ENCODE measurements at regions not wholly inside any gene's neighbourhood (a gene's known extent, or its start where the extent isn't known, plus 50 kb on each side); places are given as distances from the start of the nearest gene placed in this dataset.

DNA sequence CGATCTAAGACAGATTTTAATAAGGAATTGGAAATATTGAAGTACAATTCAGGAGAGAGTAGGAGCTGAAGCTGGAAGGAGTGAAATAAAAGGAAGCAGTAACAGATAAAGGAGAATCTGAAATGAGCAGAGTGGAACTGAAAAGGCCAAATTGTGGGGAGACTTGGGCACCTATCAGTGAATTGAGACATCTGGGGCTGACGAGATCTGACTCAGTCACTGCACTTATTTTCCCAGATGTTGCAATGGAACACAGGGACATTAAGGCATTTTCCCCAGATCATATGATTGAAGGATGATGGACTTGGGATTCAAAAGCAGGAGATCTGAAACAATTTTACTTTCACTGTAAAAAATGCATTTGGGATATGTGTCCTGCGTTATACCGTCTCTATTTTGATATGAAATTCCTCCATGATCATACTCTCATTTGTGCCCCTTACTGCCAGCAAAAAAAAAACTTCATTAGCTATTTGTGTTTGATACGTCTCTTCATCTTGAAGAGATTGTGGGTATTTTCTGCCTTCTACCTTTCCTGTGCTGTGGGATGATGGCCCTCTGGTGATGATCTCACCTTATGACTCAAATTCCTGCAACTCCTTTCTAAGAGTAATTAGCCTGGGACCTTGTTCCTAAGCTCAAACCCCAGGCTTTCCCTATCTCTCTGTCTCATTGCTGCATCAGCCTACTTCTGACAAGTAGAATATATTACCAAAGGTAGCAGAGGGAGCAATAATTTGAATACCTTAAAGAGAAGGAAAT, 278.5 kb upstream of the MAN1A1 start (continued):
- TF ChIP-seq, protein P1, sequence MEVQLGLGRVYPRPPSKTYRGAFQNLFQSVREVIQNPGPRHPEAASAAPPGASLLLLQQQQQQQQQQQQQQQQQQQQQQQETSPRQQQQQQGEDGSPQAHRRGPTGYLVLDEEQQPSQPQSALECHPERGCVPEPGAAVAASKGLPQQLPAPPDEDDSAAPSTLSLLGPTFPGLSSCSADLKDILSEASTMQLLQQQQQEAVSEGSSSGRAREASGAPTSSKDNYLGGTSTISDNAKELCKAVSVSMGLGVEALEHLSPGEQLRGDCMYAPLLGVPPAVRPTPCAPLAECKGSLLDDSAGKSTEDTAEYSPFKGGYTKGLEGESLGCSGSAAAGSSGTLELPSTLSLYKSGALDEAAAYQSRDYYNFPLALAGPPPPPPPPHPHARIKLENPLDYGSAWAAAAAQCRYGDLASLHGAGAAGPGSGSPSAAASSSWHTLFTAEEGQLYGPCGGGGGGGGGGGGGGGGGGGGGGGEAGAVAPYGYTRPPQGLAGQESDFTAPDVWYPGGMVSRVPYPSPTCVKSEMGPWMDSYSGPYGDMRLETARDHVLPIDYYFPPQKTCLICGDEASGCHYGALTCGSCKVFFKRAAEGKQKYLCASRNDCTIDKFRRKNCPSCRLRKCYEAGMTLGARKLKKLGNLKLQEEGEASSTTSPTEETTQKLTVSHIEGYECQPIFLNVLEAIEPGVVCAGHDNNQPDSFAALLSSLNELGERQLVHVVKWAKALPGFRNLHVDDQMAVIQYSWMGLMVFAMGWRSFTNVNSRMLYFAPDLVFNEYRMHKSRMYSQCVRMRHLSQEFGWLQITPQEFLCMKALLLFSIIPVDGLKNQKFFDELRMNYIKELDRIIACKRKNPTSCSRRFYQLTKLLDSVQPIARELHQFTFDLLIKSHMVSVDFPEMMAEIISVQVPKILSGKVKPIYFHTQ (CRISPR knock-in tag; IDR thresholded peaks at IDR 0.05): no peak
- TF ChIP-seq, protein P2, sequence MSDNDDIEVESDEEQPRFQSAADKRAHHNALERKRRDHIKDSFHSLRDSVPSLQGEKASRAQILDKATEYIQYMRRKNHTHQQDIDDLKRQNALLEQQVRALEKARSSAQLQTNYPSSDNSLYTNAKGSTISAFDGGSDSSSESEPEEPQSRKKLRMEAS (CRISPR knock-in tag; IDR thresholded peaks at IDR 0.05): no peak
- TF ChIP-seq, protein P3, sequence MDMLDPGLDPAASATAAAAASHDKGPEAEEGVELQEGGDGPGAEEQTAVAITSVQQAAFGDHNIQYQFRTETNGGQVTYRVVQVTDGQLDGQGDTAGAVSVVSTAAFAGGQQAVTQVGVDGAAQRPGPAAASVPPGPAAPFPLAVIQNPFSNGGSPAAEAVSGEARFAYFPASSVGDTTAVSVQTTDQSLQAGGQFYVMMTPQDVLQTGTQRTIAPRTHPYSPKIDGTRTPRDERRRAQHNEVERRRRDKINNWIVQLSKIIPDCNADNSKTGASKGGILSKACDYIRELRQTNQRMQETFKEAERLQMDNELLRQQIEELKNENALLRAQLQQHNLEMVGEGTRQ (CRISPR knock-in tag; IDR thresholded peaks at IDR 0.05): no peak
- TF ChIP-seq, protein P4, sequence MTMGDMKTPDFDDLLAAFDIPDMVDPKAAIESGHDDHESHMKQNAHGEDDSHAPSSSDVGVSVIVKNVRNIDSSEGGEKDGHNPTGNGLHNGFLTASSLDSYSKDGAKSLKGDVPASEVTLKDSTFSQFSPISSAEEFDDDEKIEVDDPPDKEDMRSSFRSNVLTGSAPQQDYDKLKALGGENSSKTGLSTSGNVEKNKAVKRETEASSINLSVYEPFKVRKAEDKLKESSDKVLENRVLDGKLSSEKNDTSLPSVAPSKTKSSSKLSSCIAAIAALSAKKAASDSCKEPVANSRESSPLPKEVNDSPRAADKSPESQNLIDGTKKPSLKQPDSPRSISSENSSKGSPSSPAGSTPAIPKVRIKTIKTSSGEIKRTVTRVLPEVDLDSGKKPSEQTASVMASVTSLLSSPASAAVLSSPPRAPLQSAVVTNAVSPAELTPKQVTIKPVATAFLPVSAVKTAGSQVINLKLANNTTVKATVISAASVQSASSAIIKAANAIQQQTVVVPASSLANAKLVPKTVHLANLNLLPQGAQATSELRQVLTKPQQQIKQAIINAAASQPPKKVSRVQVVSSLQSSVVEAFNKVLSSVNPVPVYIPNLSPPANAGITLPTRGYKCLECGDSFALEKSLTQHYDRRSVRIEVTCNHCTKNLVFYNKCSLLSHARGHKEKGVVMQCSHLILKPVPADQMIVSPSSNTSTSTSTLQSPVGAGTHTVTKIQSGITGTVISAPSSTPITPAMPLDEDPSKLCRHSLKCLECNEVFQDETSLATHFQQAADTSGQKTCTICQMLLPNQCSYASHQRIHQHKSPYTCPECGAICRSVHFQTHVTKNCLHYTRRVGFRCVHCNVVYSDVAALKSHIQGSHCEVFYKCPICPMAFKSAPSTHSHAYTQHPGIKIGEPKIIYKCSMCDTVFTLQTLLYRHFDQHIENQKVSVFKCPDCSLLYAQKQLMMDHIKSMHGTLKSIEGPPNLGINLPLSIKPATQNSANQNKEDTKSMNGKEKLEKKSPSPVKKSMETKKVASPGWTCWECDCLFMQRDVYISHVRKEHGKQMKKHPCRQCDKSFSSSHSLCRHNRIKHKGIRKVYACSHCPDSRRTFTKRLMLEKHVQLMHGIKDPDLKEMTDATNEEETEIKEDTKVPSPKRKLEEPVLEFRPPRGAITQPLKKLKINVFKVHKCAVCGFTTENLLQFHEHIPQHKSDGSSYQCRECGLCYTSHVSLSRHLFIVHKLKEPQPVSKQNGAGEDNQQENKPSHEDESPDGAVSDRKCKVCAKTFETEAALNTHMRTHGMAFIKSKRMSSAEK (CRISPR knock-in tag; IDR thresholded peaks at IDR 0.05; ENCODE audit: borderline replicate concordance): no peak
- TF ChIP-seq, protein P5, sequence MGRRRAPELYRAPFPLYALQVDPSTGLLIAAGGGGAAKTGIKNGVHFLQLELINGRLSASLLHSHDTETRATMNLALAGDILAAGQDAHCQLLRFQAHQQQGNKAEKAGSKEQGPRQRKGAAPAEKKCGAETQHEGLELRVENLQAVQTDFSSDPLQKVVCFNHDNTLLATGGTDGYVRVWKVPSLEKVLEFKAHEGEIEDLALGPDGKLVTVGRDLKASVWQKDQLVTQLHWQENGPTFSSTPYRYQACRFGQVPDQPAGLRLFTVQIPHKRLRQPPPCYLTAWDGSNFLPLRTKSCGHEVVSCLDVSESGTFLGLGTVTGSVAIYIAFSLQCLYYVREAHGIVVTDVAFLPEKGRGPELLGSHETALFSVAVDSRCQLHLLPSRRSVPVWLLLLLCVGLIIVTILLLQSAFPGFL (CRISPR knock-in tag; IDR thresholded peaks at IDR 0.05; ENCODE audit: borderline replicate concordance): no peak
- no peak for TF ChIP-seq NFYB (CRISPR knock-in tag; conservative IDR thresholded peaks at IDR 0.05; ENCODE audit: low read depth)

DNA sequence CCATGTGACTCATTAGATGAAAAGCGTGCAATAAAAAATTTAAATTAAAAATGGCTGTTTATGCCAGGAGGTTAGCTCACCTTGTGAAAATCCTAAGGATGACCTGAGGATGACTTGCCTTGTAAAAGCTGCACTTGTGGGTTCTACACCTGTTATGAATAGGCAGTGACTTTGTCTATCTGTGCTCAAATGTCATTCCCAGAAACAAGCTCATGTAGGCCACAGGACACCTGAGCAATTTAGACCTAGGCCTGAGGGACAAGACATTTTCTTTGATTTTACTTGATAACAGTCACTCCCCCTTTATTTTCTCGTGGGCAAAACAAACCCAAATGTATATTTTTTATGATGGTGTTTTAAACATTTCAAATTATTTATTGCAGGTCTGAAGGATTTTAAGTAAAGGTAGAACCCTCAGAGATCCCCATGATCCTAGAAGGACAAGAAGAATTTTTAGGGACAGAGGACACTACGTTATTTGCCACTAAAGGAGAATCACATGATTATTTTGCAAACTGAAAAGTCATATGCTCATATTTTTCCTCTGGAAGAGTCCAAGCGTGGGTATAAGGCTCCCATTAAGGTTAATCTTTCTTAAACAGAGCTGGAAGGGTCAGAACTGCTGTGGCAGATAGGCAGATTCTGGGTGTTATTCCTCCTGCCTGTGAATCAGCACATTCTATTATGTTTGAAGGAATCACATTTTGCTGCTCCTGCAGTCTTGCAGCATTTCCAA, 277.5 kb upstream of the MAN1A1 start:
- POLR2A ChIA-PET: no interaction called here
- H3K27me3 Mint-ChIP-seq (ENCODE audit: low read depth): no peaks in the 10 kb centered on the region
- DNase-seq (ENCODE audit: low spot score) (no peak), ATAC-seq (no peak)
- no peak overlapping the region for H3K4me3 Mint-ChIP-seq
- CTCF ChIA-PET: no interaction called here
- peaks cover 18% of the 10 kb centered on the region for H3K4me1 Mint-ChIP-seq
- no peaks in the 10 kb centered on the region for H3K36me3 Mint-ChIP-seq
- H3K27ac Mint-ChIP-seq: no peak overlapping the region
- peaks cover 7% of the 10 kb centered on the region; the same call in 1 of the 2 replicates for H3K9me3 Mint-ChIP-seq
- TF ChIP-seq PRRX2 (CRISPR knock-in tag; IDR thresholded peaks at IDR 0.05) (no peak), NR1H2 (CRISPR knock-in tag; IDR thresholded peaks at IDR 0.05) (no peak), NR2C2 (CRISPR knock-in tag; IDR thresholded peaks at IDR 0.05) (no peak), MYBL2 (CRISPR knock-in tag; IDR thresholded peaks at IDR 0.05) (no peak), JAZF1 (CRISPR knock-in tag; IDR thresholded peaks at IDR 0.05) (no peak), EMX1 (CRISPR knock-in tag; IDR thresholded peaks at IDR 0.05) (no peak), SP1 (CRISPR knock-in tag; conservative IDR thresholded peaks at IDR 0.05) (no peak), ATF1 (CRISPR knock-in tag; IDR thresholded peaks at IDR 0.05) (no peak), HMGA2 (CRISPR knock-in tag; IDR thresholded peaks at IDR 0.05) (no peak), ELF4 (CRISPR knock-in tag; IDR thresholded peaks at IDR 0.05; ENCODE audit: low read depth) (no peak), TEAD1 (CRISPR knock-in tag; IDR thresholded peaks at IDR 0.05) (no peak)
- TF ChIP-seq, protein P6, sequence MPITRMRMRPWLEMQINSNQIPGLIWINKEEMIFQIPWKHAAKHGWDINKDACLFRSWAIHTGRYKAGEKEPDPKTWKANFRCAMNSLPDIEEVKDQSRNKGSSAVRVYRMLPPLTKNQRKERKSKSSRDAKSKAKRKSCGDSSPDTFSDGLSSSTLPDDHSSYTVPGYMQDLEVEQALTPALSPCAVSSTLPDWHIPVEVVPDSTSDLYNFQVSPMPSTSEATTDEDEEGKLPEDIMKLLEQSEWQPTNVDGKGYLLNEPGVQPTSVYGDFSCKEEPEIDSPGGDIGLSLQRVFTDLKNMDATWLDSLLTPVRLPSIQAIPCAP (CRISPR knock-in tag; IDR thresholded peaks at IDR 0.05): no peak
- TF ChIP-seq, protein P7, sequence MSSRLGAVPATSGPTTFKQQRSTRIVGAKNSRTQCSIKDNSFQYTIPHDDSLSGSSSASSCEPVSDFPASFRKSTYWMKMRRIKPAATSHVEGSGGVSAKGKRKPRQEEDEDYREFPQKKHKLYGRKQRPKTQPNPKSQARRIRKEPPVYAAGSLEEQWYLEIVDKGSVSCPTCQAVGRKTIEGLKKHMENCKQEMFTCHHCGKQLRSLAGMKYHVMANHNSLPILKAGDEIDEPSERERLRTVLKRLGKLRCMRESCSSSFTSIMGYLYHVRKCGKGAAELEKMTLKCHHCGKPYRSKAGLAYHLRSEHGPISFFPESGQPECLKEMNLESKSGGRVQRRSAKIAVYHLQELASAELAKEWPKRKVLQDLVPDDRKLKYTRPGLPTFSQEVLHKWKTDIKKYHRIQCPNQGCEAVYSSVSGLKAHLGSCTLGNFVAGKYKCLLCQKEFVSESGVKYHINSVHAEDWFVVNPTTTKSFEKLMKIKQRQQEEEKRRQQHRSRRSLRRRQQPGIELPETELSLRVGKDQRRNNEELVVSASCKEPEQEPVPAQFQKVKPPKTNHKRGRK (CRISPR knock-in tag; IDR thresholded peaks at IDR 0.05; ENCODE audit: borderline replicate concordance): no peak
- TF ChIP-seq, protein P8, sequence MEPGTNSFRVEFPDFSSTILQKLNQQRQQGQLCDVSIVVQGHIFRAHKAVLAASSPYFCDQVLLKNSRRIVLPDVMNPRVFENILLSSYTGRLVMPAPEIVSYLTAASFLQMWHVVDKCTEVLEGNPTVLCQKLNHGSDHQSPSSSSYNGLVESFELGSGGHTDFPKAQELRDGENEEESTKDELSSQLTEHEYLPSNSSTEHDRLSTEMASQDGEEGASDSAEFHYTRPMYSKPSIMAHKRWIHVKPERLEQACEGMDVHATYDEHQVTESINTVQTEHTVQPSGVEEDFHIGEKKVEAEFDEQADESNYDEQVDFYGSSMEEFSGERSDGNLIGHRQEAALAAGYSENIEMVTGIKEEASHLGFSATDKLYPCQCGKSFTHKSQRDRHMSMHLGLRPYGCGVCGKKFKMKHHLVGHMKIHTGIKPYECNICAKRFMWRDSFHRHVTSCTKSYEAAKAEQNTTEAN (CRISPR knock-in tag; IDR thresholded peaks at IDR 0.05): no peak
- TF ChIP-seq, protein P9, sequence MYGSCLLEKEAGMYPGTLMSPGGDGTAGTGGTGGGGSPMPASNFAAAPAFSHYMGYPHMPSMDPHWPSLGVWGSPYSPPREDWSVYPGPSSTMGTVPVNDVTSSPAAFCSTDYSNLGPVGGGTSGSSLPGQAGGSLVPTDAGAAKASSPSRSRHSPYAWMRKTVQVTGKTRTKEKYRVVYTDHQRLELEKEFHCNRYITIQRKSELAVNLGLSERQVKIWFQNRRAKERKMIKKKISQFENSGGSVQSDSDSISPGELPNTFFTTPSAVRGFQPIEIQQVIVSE (CRISPR knock-in tag; IDR thresholded peaks at IDR 0.05; ENCODE audit: borderline replicate concordance): no peak
